Nephron progenitor cell (in vitro differentiated cells): ENCODE measurements at regions not wholly inside any gene's neighbourhood (a gene's known extent, or its start where the extent isn't known, plus 50 kb on each side); places are given as distances from the start of the nearest gene placed in this dataset.

ENCODE experiments used
- DNase-seq: peaks from one replicate; pipeline ENCODE4 v3.0.0; 2021
- H3K27ac Mint-ChIP-seq: 2 replicates; pipeline ENCODE4 v1.8.0; 2021; ENCODE audit warnings: mild to moderate bottlenecking, moderate library complexity, mixed read lengths
- H3K27me3 Mint-ChIP-seq: 2 replicates; pipeline ENCODE4 v1.8.0; 2021; ENCODE audit warnings: mild to moderate bottlenecking, low read depth, mixed read lengths; ENCODE audit not compliant: poor library complexity
- H3K36me3 Mint-ChIP-seq: 2 replicates; pipeline ENCODE4 v1.8.0; 2021; ENCODE audit warnings: low read depth, mixed read lengths
- H3K4me1 Mint-ChIP-seq: 2 replicates; pipeline ENCODE4 v1.8.0; 2021; ENCODE audit warnings: mixed read lengths
- H3K4me3 Mint-ChIP-seq: 2 replicates; pipeline ENCODE4 v1.8.0; 2021; ENCODE audit warnings: mild to moderate bottlenecking, moderate library complexity, mixed read lengths
- H3K9me3 Mint-ChIP-seq: 2 replicates; pipeline ENCODE4 v1.8.0; 2021; ENCODE audit warnings: mild to moderate bottlenecking, moderate library complexity, mixed read lengths
- TF ChIP-seq, protein P1 (sequence below): fragments of 200-600 bp; sonication (generic); IDR thresholded peaks from 2 replicates; pipeline ENCODE4 v1.5.0; 2021; ENCODE audit warnings: antibody characterized with exemption

GRCh38 chr13:39945226-39945625 is 289.8 kb downstream of the COG6 start:
- TF ChIP-seq, protein P1, sequence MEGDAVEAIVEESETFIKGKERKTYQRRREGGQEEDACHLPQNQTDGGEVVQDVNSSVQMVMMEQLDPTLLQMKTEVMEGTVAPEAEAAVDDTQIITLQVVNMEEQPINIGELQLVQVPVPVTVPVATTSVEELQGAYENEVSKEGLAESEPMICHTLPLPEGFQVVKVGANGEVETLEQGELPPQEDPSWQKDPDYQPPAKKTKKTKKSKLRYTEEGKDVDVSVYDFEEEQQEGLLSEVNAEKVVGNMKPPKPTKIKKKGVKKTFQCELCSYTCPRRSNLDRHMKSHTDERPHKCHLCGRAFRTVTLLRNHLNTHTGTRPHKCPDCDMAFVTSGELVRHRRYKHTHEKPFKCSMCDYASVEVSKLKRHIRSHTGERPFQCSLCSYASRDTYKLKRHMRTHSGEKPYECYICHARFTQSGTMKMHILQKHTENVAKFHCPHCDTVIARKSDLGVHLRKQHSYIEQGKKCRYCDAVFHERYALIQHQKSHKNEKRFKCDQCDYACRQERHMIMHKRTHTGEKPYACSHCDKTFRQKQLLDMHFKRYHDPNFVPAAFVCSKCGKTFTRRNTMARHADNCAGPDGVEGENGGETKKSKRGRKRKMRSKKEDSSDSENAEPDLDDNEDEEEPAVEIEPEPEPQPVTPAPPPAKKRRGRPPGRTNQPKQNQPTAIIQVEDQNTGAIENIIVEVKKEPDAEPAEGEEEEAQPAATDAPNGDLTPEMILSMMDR: no peak
- H3K4me3 Mint-ChIP-seq: no peak overlapping the region
- H3K27ac Mint-ChIP-seq: no peak overlapping the region
- peaks cover 11% of the 10 kb centered on the region for H3K4me1 Mint-ChIP-seq
- no peaks in the 10 kb centered on the region for H3K9me3 Mint-ChIP-seq
- H3K27me3 Mint-ChIP-seq: peaks cover 13% of the 10 kb centered on the region
- no peaks in the 10 kb centered on the region for H3K36me3 Mint-ChIP-seq
- DNase-seq: no peak

GRCh38 chr13:39946769-39947168 is 291.3 kb downstream of the COG6 start:
- Mint-ChIP-seq H3K36me3 (no peaks in the 10 kb centered on the region), H3K4me3 (no peak overlapping the region), H3K27me3 (peaks cover 13% of the 10 kb centered on the region), H3K27ac (no peak overlapping the region), H3K4me1 (peaks cover 3% of the 10 kb centered on the region), H3K9me3 (no peaks in the 10 kb centered on the region)
- TF ChIP-seq, protein P1: no peak
- no peak for DNase-seq

- Mint-ChIP-seq H3K27me3 (peaks cover 9% of the 10 kb centered on the region), H3K9me3 (no peaks in the 10 kb centered on the region), H3K4me3 (no peak overlapping the region), H3K27ac (no peak overlapping the region), H3K36me3 (no peaks in the 10 kb centered on the region), H3K4me1 (peaks cover 7% of the 10 kb centered on the region)
- DNase-seq: no peak
- TF ChIP-seq, protein P1: no peak
Observed at GRCh38 chr13:39951301-39951700, 295.8 kb downstream of the COG6 start.

DNA sequence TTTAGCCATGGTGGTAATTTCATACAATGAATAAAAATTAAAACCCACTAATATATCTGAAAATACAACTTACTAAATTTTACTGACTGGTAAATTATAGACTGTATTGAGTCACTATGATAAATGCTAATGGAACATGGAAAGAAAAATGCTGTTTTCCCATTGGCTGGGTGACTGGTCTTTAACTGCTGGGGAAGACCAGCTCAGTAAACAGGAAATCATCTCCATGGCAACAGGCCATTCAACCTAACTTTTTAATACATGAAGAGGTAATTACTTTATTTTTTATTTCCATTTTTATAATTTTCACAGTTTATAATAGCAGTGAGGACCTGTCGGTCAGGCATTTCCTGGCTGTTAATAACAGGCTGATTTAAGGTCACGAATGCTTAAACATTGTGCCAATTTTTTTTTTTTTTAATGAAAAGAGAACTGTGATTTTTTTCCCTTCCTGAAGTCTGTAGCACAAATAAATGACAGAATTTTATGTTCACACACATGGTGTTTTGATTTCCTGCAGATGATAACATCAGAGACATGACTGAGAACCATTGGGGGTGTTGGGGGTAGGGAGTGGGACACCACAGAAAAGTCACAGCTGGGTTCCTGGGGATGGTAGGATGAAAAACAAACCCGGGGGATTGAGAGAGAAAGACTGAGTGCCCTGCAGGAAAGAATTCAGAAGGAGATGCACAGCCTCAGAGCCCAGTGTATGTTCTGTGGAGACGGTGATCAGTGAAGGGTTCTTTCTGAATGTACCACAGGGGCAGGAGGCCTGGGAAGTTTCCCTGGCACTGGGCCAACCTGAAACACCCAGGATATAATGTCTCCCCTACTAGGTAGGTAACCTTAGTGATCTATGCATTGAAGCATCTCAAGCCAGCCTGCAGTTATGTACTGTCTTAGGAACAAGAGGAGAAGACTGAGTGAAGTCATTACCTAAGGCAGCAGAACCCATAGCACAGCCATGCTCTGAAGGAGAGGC is 297.1 kb downstream of the COG6 start:
- Mint-ChIP-seq H3K36me3 (no peaks in the 10 kb centered on the region), H3K4me3 (no peak overlapping the region), H3K9me3 (no peaks in the 10 kb centered on the region), H3K27ac (no peak overlapping the region), H3K4me1 (peaks cover 7% of the 10 kb centered on the region), H3K27me3 (peaks cover 5% of the 10 kb centered on the region)
- TF ChIP-seq, protein P1: no peak
- no peak for DNase-seq

DNA sequence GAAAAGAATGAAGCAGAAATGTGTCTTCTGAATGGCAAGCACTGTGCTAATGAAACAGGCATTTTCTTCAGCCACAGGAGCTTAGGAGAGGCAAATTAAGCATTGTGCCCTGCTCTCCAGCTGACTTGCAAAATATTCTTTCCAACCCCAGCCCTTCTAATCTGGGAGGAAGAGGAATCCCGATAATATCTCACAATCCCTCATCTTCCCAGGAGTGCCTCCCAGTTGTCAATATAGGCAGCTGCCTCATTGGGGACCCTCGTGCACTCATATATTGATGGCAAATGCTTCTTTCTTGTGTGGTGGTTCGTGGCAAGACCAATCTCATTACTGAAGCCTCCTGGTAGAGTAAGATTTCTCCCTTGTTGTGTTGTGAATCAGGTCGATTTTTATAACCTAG is 299.0 kb downstream of the COG6 start:
- Mint-ChIP-seq H3K27me3 (no peaks in the 10 kb centered on the region), H3K9me3 (no peaks in the 10 kb centered on the region), H3K27ac (no peak overlapping the region), H3K4me1 (peaks cover 7% of the 10 kb centered on the region), H3K4me3 (no peak overlapping the region), H3K36me3 (no peaks in the 10 kb centered on the region)
- TF ChIP-seq, protein P1: no peak
- DNase-seq: no peak

GRCh38 chr13:39955560-39955959 is 300.1 kb downstream of the COG6 start:
- H3K27me3 Mint-ChIP-seq: no peaks in the 10 kb centered on the region
- H3K9me3 Mint-ChIP-seq: no peaks in the 10 kb centered on the region
- H3K4me1 Mint-ChIP-seq: peaks cover 7% of the 10 kb centered on the region
- no peaks in the 10 kb centered on the region for H3K36me3 Mint-ChIP-seq
- no peak overlapping the region for H3K4me3 Mint-ChIP-seq
- DNase-seq: no peak
- no peak overlapping the region for H3K27ac Mint-ChIP-seq
- TF ChIP-seq, protein P1: no peak
